Transverse colon (tissue), 4 donors: ENCODE measurements at regions not wholly inside any gene's neighbourhood (a gene's known extent, or its start where the extent isn't known, plus 50 kb on each side); places are given as distances from the start of the nearest gene placed in this dataset.

Experiments used
- DNase-seq: peaks from one replicate; pipeline ENCODE4 v3.0.0-alpha.2; 2019
- H3K27ac ChIP-seq, 4 donors: fragments of 200-600 bp; sonication (generic); 2 replicates each; pipeline ENCODE4 v1.5.1; 2016 to 2018; ENCODE audit warnings: inconsistent platforms in 4 of 4
- H3K27me3 ChIP-seq: fragments of 200-600 bp; sonication (generic); 2 replicates; pipeline ENCODE4 v1.5.1; 2017; ENCODE audit warnings: inconsistent platforms
- H3K36me3 ChIP-seq, 4 donors: fragments of 200-600 bp; sonication (generic); 2 replicates each; pipeline ENCODE4 v1.5.1; 2017 to 2019; ENCODE audit warnings: inconsistent platforms in 4 of 4
- H3K4me1 ChIP-seq, 4 donors: fragments of 200-600 bp; sonication (generic); 2 replicates each; pipeline ENCODE4 v1.5.1; 2017 to 2020; ENCODE audit warnings: inconsistent platforms in 4 of 4
- H3K4me3 ChIP-seq, 4 donors: fragments of 200-600 bp; sonication (generic); 1 replicate in 1 of 4; 2 replicates in 3 of 4; pipeline versions ENCODE4 v1.5.1 to v1.6.1; 2017 to 2019; ENCODE audit warnings: inconsistent platforms in 4 of 4
- H3K9me3 ChIP-seq, 2 donors: fragments of 200-600 bp; sonication (generic); 2 replicates each; pipeline ENCODE4 v1.5.1; 2017 to 2019; ENCODE audit warnings: inconsistent platforms in 2 of 2
- EP300 ChIP-seq: sonication (generic); formaldehyde crosslinking; IDR thresholded peaks from one replicate; pipeline ENCODE4 v1.6.1; 2017; ENCODE audit warnings: antibody characterized with exemption, low read depth
- POLR2A ChIP-seq: fragments of 450-650 bp; IDR thresholded peaks from one replicate; pipeline ENCODE4 v1.6.1; 2016; ENCODE audit warnings: antibody characterized with exemption, mild to moderate bottlenecking, moderate library complexity
- POLR2AphosphoS5 ChIP-seq, 3 donors: sonication (generic); formaldehyde crosslinking; IDR thresholded peaks; one replicate each; pipeline ENCODE4 v1.6.1; 2016; ENCODE audit warnings: antibody characterized with exemption in 3 of 3
- WGBS, 2 donors: methylation state at CpG; one replicate each; pipeline ENCODE4 v1.1.5; 2018; ENCODE audit warnings: low coverage in 1 of 2; 5-methylcytosine and 5-hydroxymethylcytosine counted together
- in situ Hi-C, 4 donors: fragments of 200-750 bp; cut with MboI; loops; one replicate each; pipeline versions ENCODE4 v1.15.0 to v1.15.1; 2017; ENCODE audit warnings: low sequenced_read_pairs in 3 of 4, low pct_ligation_motif_present in 1 of 4, low pct_unique_long_range_greater_than_20kb in 1 of 4
- intact Hi-C: fragments of 100-400 bp; cut with DNase I; formaldehyde crosslinking; loops from one replicate; pipeline ENCODE4 v1.15.1; 2023; ENCODE audit warnings: low total_unique reads
- TF ChIP-seq, protein P1 (sequence below), 5 experiments: fragments of 200-600 bp in 3 of 5; fragments of 450-650 bp in 2 of 5; sonication (generic) in 3 of 5; IDR thresholded peaks; 1 replicate in 2 of 5; 2 replicates in 3 of 5; pipeline ENCODE4 v1.5.1; 2016 to 2017; ENCODE audit warnings: antibody characterized with exemption in 5 of 5, inconsistent platforms in 3 of 5, mild to moderate bottlenecking in 2 of 5, moderate library complexity in 1 of 5

DNA sequence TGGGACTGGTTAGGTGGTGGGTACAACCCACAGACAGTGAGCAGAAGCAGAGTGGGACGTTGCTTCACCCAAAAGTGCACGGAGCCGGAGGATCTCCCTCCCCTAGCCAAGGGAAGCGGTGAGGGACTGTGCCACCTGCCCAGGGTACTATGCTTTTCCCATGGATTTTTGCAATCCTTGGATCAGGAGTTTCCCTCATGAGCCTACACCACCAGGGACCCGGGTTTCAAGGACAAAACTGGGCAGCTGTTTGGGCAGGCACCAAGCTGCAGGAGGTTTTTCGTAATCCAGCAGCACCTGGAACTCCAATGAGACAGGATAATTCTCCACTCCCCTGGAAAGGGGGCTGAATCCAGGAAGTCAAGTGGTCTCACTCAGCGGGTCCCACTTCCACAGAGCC lies 209.1 kb upstream of the CXCL12 start:
- Histone ChIP-seq H3K4me3 (no peak overlapping the region), H3K36me3 (no peaks in the 10 kb centered on the region), H3K27me3 (no peaks in the 10 kb centered on the region), H3K9me3 (no peaks in the 10 kb centered on the region), H3K27ac (no peak overlapping the region), H3K4me1 (peaks cover 0 to 3% (median 0%) of the 10 kb centered on the region in 4 donors)
- intact Hi-C loops, result no loop called here
- in situ Hi-C loops, result no loop called here
- 65% methylated on average over 7 of the region's 7 CpGs; no CpG with 5 or more reads in 1 of the 2 donors for WGBS, 2 donors
- no peak for DNase-seq
- TF ChIP-seq EP300 (no peak), POLR2A (no peak), POLR2AphosphoS5 (IDR thresholded peaks at IDR 0.05) (no peak)
- TF ChIP-seq, protein P1, sequence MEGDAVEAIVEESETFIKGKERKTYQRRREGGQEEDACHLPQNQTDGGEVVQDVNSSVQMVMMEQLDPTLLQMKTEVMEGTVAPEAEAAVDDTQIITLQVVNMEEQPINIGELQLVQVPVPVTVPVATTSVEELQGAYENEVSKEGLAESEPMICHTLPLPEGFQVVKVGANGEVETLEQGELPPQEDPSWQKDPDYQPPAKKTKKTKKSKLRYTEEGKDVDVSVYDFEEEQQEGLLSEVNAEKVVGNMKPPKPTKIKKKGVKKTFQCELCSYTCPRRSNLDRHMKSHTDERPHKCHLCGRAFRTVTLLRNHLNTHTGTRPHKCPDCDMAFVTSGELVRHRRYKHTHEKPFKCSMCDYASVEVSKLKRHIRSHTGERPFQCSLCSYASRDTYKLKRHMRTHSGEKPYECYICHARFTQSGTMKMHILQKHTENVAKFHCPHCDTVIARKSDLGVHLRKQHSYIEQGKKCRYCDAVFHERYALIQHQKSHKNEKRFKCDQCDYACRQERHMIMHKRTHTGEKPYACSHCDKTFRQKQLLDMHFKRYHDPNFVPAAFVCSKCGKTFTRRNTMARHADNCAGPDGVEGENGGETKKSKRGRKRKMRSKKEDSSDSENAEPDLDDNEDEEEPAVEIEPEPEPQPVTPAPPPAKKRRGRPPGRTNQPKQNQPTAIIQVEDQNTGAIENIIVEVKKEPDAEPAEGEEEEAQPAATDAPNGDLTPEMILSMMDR (IDR thresholded peaks at IDR 0.05), result no peak

DNA sequence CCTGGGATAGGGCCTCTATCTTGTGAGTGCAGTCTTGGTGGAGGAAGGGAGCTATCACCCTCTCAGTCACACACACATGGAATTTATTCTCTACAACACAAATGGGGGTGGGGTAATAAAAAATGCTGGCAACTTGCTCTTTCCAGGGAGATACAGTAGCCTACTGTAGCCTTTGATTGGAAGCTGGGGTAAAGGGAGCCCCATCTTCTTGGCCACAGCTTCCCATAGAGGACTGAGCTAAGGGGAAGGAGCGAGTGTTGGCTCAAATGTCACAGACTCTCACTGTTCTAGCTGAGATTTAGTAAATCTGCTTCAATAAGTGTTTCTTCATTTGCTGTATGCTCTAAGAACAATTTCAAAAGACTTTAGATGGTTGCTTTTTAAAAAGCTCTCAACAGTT lies 222.2 kb upstream of the CXCL12 start:
- no peaks in the 10 kb centered on the region for H3K27me3 ChIP-seq
- no peaks in the 10 kb centered on the region for H3K4me1 ChIP-seq
- 83% methylated on average over 1 of the region's 1 CpG; no CpG with 5 or more reads in 1 of the 2 donors for WGBS, 2 donors
- H3K27ac ChIP-seq, result no peak overlapping the region
- no peak for TF ChIP-seq POLR2AphosphoS5 (IDR thresholded peaks at IDR 0.05)
- no peak for TF ChIP-seq EP300
- TF ChIP-seq, protein P1 (IDR thresholded peaks at IDR 0.05), result no peak
- no peak for TF ChIP-seq POLR2A
- no peaks in the 10 kb centered on the region for H3K36me3 ChIP-seq
- no peaks in the 10 kb centered on the region for H3K9me3 ChIP-seq
- H3K4me3 ChIP-seq, result no peak overlapping the region
- DNase-seq, result no peak
- intact Hi-C loops, result no loop called here
- in situ Hi-C loops, result no loop called here

DNA sequence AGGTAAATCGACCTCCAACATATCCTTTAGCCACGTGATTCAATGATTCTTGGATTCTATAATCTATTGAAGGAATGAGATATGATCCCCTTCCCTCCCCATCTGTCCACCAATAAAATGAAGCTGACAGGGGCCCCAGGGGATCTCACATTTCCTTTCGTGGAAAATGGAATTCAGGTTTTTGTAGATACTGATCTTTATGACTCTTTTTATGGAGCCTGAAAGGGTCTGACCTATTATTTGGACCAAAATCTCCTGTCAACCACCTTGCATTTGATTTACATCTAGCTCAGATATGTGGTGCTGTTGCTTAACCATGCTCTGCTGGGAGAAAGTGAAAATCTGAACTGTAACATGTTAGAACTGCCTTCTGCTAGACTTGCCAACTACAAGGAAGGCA lies 234.0 kb upstream of the CXCL12 start:
- Histone ChIP-seq H3K27me3 (no peaks in the 10 kb centered on the region), H3K27ac (no peak overlapping the region), H3K36me3 (no peaks in the 10 kb centered on the region), H3K4me1 (no peaks in the 10 kb centered on the region), H3K9me3 (no peaks in the 10 kb centered on the region), H3K4me3 (no peak overlapping the region)
- intact Hi-C loops (no loop called here), in situ Hi-C loops (no loop called here)
- no peak for DNase-seq
- WGBS, 2 donors, result 22 to 43% methylated on average over 3 of the region's 3 CpGs
- TF ChIP-seq EP300 (no peak), POLR2AphosphoS5 (IDR thresholded peaks at IDR 0.05) (no peak), POLR2A (no peak)
- TF ChIP-seq, protein P1 (IDR thresholded peaks at IDR 0.05), result no peak

DNA sequence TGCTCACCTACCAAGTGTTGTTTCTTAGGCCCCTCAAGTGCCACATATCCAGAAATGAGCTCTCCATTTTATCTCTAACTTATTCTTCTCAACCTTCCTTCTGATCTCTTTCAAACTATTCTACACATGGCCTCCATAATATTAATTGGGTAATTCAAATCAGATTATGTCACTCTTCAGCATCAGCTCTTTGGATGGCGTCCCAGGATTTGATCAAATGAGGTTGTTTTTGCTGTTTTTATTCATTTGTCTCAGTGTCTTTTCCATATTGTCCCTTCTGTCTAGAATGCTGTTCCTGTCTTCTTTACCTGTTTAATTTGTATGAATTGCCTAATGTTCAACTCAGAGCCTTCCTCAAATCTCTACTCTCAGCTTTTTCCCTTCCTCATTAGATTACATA lies 234.6 kb upstream of the CXCL12 start:
- no peak for TF ChIP-seq POLR2A
- TF ChIP-seq, protein P1 (IDR thresholded peaks at IDR 0.05), result no peak
- TF ChIP-seq EP300, result no peak
- no peak for TF ChIP-seq POLR2AphosphoS5 (IDR thresholded peaks at IDR 0.05)
- Histone ChIP-seq H3K4me1 (no peaks in the 10 kb centered on the region), H3K27me3 (no peaks in the 10 kb centered on the region), H3K36me3 (no peaks in the 10 kb centered on the region), H3K27ac (no peak overlapping the region), H3K4me3 (no peak overlapping the region), H3K9me3 (no peaks in the 10 kb centered on the region)
- WGBS, 2 donors, result 0% methylated on average over 1 of the region's 1 CpG
- DNase-seq, result no peak
- in situ Hi-C loops (no loop called here), intact Hi-C loops (no loop called here)
